ENCODE measurements at regions not wholly inside any gene's neighbourhood (a gene's known extent, or its start where the extent isn't known, plus 50 kb on each side); places are given as distances from the start of the nearest gene placed in this dataset.

GRCh38 chr13:89786531-89786930 lies 1561.0 kb upstream of the MIR17HG start:
- DNase-seq (ENCODE audit: extremely low read depth in 1 of 4, low spot score in 3 of 4) (peak in 3 of 4 experiments; percentile 3 to 10 (median 8)), FAIRE-seq (no peak), ATAC-seq (no peak)
- Histone ChIP-seq H3K9ac (ENCODE audit: insufficient read depth in 1 of 2, low read depth in 2 of 2, low read length in 2 of 2) (no peak overlapping the region), H3K27ac (ENCODE audit: extremely low read depth, low read depth, low read length) (no peak overlapping the region), H2AFZ (ENCODE audit: low read depth, low read length) (no peak overlapping the region), H3K79me2 (ENCODE audit: control insufficient read depth, insufficient read depth, low read length) (no peaks in the 10 kb centered on the region), H3K27me3 (ENCODE audit: control insufficient read depth in 2 of 2, insufficient read depth in 2 of 2, low read length in 2 of 2) (no peaks in the 10 kb centered on the region), H4K20me1 (replicated peaks; ENCODE audit: control insufficient read depth, insufficient read depth, low read length) (no peaks in the 10 kb centered on the region), H3K9me1 (ENCODE audit: control insufficient read depth, insufficient read depth, low read length) (no peaks in the 10 kb centered on the region), H3K36me3 (ENCODE audit: control insufficient read depth, insufficient read depth, low read length) (no peaks in the 10 kb centered on the region), H3K9me3 (replicated peaks; ENCODE audit: control insufficient read depth, insufficient read depth, low read depth, low read length) (peaks cover 5% of the 10 kb centered on the region; the same call in 1 of the 2 replicates), H3K4me3 (no peak overlapping the region), H3K4me2 (ENCODE audit: insufficient read depth, low read length) (no peak overlapping the region), H3K4me1 (replicated peaks in 1 of 2; ENCODE audit: control insufficient read depth in 2 of 2, insufficient read depth in 2 of 2, low read length in 2 of 2) (no peaks in the 10 kb centered on the region)
- CTCF ChIA-PET (ENCODE audit: low intra/inter-chr PET ratio), result no interaction called here
- POLR2A ChIA-PET, result no interaction called here
- in situ Hi-C loops (cut with MboI) (no loop called here), intact Hi-C loops (cut with micrococcal nuclease) (no loop called here)
- 3% methylated on average over 1 of the region's 1 CpG for WGBS (ENCODE audit: insufficient coverage, low coverage, missing lambda C conversion rate)
- TF ChIP-seq E2F3 (CRISPR knock-in tag; IDR thresholded peaks at IDR 0.05), result no peak
- no peak for TF ChIP-seq EGR1 (conservative IDR thresholded peaks at IDR 0.05)
- TF ChIP-seq ZNF449 (CRISPR knock-in tag; IDR thresholded peaks at IDR 0.05), result no peak
- no peak for TF ChIP-seq ESRRA (IDR thresholded peaks at IDR 0.05; ENCODE audit: borderline replicate concordance, low read depth)
- no peak for TF ChIP-seq NCOR1 (IDR thresholded peaks at IDR 0.05)
- no peak for TF ChIP-seq RNF219 (CRISPR knock-in tag; IDR thresholded peaks at IDR 0.05)
- TF ChIP-seq PATZ1 (CRISPR knock-in tag; IDR thresholded peaks at IDR 0.05; ENCODE audit: borderline replicate concordance), result no peak
- TF ChIP-seq XRCC3 (IDR thresholded peaks at IDR 0.05), result no peak
- BruUV-seq (replicated peaks), result no TSS peak

Data from K562 (cell line).